ENCODE measurements at regions not wholly inside any gene's neighbourhood (a gene's known extent, or its start where the extent isn't known, plus 50 kb on each side); places are given as distances from the start of the nearest gene placed in this dataset.

GRCh38 chr12:123046431-123046830 lies 66.0 kb downstream of the ARL6IP4 start:
- no peak for TF ChIP-seq CTCF (IDR thresholded peaks at IDR 0.05)
- no peak for TF ChIP-seq POLR2A (IDR thresholded peaks at IDR 0.05)

All from Peyer's patch (tissue), 4 donors.